ENCODE measurements at regions not wholly inside any gene's neighbourhood (a gene's known extent, or its start where the extent isn't known, plus 50 kb on each side); places are given as distances from the start of the nearest gene placed in this dataset.
"Not testable (repeated sequence)": the region's sequence is repeated elsewhere in the genome, so short reads cannot be mapped to it uniquely, and the experiment has no call there.

DNA sequence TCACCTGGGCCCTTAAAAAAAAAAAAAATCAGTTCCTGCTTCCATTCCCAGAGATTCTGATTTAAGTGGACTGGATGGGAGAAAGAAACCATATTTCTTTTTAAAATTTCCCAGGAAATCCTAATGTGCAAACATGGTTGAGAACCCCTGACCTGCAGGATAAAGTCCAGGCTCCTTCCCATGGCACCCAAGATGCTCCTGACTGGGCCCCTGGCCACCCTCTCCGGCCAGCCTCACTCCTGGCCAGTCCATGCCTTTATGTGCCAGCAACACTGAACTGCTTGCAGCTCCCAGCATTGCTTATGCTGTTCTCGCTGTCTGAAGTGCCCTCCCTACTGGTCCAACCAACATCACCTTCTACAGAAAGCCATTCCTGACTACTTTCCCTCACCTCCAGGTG, 93.9 kb downstream of the TEX35 start:
- DNase-seq (ENCODE audit: low read depth in 4 of 4, low spot score in 3 of 4), result no peak

DNA sequence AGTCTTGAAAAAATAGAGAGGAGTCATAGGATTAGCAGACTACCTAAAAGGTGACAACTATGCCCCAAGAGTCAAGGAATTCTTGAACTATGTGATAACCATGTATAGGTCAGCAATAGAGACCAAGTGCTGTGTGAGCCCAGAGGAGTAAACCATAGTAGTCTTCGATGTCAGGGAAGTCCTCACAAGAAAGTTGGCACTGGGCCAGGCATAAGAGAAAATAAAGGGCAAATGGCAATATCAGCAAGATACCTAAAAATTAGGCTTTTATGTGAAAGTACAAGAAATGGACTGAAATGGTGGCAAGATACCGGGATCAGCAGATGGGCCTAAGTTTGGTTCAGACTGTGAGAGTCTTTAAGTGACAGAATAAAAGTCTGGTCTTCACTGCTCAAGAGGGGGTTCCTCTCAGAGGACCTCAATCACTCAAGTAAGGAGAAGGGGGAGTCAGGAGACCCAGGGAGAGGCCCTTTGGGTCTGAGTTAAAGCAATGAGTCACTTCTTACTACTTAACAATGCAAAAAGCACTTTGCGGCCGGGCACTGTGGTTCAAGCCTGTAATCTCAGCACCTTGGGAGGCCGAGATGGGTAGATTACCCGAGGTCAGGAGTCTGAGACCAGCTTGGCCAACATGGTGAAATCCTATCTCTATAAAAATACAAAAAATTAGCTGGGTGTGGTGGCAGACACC, 95.0 kb downstream of the TEX35 start:
- no peak for DNase-seq (ENCODE audit: low read depth in 4 of 4, low spot score in 3 of 4)

DNA sequence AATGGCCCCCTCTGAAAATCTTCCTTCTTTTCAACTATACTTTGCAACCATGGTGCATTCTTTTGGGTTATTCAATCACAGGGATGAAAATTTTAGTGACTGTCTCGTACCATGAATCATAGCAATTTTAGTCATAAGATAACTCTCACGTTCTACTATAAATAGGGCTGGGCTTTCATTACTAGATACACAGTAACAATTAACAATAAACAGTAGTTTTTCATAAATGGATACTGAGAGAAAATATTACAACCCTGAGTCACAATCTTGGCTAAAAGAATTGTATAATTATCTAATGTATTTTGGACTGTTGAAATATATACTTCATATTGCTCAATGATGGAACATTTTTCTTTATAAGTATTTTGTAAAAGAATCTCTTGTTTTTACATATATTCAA, 96.1 kb downstream of the TEX35 start:
- no peak for DNase-seq (ENCODE audit: low read depth in 4 of 4, low spot score in 3 of 4)

DNA sequence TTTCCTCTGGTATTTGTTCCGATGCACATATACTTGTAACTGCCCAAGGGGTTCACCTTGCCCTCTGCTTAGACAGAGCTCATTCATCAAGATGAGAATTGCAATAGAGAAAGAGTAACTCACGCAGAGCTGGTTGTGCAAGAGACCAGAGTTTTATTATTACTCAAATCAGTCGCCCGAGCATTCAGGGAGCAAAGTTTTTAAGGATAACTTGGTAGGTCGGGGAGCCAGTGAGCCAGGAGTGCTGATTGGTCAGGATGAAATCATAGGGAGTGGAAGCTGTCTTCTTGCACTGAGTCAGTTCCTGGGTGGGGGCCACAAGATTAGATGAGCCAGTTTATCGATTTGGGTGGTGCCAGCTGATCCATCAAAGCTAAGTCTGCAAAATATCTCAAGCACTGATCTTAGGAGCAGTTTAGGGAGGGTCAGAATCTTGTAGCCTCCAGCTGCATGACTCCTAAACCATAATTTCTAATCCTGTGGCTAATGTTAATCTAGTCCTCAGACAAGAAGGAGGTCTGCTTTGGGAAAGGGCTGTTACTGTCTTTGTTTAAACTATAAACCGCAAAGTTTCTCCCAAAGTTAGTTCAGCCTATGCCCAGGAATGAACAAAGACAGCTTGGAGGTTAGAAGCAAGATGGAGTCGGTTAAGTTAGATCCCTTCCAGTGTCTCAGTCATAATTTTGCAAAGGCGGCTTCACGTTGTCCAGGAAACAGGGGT, 97.9 kb downstream of the TEX35 start:
- not testable (repeated sequence) for DNase-seq (ENCODE audit: low read depth in 4 of 4, low spot score in 3 of 4)

DNA sequence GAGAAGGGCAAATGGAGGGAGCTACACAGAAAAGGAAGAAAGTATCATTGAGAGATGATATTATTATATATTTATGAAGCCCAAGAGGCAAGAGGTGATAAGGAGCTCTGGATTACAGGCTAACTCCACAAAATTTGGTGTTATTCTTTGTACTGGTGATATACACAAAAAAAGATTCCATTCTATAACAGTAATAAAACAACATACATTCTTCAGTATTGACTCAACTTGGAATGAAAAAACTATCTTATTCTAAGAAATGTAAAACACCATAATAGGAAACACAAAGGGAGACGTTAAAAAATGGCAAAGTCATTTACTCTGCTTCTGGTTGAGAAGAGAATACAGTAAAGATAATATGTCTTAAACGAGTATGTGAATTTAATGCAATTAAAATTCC, 99.4 kb downstream of the TEX35 start:
- no peak for DNase-seq (ENCODE audit: low read depth in 4 of 4, low spot score in 3 of 4)

DNA sequence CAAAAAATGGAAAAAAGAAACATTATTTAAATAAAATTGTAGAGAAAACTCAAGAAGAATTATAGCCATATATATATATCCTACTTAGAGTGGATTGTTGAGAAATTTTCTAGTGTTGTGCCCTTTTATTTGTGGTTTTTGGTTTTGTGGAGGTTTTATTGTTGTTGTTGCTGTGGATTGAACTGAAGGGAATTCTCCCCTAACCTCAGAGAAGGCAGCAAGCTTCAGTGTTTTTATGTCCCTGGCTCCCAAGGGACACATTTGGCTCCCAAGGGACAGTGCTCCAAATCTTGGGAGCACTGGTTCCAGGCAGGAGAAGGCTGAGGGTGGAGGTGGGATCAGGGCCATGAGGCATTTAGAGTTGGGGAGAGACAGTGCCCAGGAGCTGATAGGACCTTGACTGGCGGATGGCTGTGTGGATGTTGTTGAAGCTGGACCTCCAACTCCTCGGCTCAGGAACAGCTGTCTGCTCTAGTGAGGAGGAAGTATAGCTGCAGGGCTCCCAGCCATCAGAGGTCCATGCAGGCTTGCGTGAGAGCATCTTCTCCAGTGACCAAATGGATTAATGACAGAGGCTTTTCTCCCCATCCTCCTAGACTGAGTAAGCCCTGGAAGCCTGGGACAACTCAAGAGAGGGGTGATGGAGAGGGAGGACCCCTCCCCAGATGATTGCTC, 100.5 kb downstream of the TEX35 start:
- no peak for DNase-seq (ENCODE audit: low read depth in 4 of 4, low spot score in 3 of 4)

DNA sequence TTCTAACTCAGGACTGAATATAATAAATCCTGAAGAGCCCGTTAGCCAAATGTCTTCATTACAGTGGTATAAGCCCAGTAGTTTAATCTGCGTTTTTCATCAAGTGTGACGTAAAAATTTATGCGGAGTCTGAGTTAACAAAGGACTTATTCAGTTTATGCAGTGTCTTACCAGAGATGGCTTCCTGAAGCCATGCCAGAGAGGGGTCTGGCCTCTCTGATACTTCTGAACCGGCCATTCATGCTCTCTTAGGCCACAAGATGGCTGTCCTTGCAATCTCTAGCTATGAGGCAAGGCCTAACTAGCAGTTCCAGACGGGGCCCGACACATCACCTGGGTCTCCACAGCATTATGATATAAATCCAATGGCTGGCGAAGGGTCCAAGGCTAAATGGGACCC, 101.4 kb downstream of the TEX35 start:
- DNase-seq (ENCODE audit: low read depth in 4 of 4, low spot score in 3 of 4), result no peak

DNA sequence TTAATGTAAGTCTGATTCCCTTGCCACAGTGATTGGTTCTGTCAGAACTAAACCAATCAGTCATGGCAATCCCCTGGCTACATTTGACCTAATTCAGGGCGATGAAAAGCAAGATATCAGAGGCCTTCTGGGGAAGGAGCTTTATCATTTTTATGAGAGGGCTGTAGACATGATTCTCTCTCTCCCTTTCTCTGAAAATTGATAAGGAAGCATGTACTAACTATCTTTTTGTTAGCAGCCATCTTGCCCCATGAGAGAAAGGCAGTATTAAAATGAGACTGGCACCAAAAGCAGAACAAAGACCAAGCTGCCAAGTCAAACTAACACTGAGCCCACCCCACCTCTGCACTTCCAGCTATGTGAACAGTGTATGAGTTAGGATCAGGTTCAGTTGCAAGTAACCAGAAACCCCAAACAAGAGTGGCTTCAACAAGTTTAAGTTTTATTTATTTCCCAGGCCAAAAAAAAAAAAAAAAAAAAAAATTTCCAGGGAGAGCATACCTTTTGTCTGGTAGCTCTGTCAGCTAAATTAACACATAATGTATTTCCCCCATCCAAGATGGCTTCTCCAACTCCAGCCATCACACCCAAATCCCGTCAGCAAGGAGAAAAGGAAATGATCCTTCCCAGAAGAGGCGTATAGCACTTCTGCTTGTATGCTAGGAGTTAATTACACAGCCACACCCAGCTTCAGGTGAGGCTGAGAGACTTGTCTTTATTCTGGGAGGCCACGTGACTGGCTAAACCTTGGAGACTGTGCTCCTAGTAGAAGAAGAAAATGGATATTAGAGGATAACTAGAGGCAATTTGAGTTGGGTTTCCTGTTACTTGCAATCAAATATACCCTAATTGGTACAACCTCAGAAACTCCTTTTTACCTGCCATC, 105.8 kb upstream of the RALGPS2 start:
- no peak for DNase-seq (ENCODE audit: low read depth in 4 of 4, low spot score in 3 of 4)

DNA sequence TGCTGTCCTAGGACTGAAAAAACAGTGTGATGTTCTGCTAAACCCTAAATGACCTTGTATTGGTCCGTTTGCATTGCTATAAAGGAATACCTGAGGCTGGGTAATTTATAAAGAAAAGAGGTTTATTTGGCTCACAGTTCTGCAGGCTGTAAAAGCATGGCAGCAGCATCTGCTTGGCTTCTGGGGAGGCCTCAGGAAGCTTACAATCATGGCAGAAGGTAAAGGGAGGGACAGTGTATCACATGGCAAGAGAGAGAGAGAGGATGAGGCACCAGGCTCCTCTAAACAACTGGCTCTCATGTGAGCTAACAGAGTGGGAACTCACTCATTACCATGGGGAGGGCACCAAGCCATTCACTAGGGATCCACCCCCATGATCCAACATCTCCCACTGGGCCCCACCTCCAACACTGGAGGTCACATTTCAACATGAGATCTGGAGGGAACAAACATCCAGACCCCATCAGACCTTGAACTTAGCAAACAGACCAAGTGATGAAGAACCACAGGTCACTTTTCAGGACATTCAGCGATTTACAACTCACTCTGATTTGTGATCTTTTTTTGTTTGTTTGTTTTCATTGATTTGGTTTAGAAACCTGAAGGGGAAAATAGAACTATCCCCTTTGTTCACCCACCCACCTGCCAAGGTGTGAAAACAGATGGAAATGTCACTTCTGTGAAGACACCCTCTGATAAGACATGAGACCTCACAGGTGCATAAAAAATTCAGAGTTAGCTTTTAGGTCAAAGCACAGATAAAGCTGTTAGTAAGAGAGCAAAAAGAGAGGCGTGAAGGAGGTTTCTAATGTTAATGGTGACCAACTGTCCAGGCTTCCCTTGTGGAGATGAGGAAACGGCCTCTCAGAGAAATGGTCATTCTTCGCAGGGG, 104.2 kb upstream of the RALGPS2 start:
- DNase-seq (ENCODE audit: low read depth in 4 of 4, low spot score in 3 of 4), result no peak

DNA sequence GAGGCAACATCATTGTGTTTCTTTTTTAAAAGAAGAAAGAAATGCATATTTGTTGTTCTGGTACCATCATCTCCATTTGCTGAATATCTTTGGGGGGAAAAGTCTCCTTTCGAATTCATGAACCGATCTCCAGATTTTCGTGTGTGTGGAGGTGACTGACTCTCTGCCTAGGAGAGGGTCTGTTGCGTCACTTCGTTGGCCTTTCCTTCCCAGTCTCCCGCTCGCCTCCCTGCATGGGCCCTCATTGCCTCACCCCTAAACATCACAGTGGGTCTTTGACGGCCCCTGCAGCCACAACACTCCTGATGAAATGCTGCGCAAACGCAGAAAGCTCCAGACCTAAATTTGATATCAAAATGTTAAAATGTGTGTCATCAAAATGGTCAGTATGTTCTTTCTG, 103.2 kb upstream of the RALGPS2 start:
- DNase-seq (ENCODE audit: low read depth in 4 of 4, low spot score in 3 of 4), result no peak

DNA sequence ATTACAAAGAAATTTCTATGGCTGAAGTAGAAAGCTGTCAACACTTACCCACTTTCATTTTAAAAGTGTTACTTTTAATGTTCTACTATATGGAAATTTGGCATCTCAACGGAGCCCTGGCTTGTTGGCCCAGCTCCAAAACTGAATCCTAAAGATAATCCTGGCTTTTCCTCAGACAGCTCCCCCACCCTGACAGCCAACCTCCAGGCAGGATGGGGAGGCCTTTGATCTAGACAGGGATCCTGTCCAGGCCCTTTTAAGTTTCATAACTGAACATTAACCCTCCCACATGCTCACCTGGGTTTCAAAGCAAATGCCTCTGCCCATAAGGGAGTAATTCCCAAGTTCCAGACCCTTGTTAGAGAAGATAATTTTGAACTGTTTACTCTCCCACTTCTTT, 99.3 kb upstream of the RALGPS2 start:
- DNase-seq (ENCODE audit: low read depth in 4 of 4, low spot score in 3 of 4), result no peak

DNA sequence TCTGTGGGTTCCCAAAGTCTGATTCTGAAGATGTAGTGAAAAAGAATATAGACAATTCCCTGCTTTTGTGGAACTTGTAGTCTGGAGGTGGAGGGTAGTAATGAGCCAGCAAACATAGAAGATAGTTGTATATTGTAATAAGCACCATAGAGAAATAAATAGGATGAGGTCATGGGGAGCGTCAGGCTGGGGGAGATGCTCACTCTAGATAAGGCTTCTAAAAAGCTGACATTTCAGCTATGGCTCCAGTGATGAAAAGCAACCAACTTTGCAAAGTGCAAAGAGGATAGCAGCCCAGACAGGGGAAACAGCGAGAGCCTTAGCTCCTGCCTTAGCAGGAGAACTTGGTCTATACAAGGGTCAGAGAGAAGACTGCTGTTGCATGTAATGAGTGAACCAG, 98.0 kb upstream of the RALGPS2 start:
- no peak for DNase-seq (ENCODE audit: low read depth in 4 of 4, low spot score in 3 of 4)

DNA sequence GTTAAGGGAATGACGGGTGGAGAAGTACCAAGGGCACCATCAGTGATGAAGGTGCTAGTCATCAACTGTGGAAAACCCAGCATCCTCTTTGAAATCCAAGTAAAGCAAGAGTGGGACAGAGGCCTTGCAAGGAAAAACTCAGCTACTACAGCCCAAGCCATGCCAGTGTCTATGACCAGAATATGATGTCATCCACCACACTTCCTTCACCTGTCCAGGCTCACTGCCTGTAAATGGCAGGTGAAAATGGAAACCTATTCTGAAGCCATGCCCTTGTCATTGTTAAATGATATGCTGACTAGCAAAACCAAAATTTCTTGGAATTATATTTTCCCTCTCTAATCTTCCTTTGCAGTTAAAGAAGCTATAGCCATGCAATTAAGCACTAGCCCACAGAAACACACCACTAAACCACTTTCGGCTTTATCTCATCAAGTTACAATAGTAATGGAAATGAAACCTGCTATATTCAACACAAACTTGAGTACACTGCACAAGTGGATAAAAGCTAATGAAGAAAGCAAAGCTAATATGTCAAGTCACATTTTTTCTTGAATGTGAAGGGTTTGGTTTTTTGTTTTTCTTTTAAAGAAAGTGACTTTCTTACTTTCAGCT, 96.3 kb upstream of the RALGPS2 start:
- no peak for DNase-seq (ENCODE audit: low read depth in 4 of 4, low spot score in 3 of 4)

DNA sequence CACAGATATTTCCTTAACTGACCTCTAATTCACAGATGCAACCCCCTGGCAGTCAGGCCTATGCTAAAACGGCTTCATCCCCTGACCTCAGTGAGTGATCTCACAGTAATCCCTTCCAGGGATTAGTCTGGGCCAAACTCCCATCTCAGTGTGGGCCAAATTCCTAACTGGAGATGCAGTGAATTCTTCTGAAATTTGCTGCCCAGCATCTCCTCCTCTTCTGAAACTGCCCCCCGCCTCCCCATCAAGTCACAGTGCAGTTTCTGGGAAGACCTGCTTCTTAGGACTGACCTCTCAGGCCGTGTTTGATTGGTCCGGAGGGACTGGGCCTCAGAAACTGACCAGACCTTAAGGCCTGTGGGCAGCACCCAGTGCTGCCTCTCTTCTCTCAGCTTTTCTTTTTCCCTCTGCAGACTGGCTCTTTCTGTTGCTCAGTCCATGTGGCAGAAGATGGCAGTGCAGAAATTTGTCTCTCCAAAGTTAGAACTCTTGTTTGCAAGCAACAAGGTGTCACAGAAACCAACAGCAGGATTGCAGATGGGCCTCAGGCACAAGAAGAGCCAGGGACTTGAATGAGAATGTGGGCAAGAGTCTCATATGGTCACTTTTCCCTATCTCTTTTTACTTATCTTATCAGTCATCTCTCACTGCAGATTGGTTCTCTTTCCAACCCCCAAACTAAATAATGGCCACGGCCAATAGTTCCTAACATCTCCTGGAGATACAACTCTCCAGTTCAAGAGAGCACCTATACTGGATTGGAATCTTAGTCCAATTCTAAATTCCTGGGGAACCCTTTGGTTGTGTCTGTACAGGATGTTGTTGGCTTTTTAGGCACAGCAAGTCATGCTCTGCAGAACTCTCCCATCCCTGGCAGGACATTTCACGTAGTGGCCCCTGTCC, 95.5 kb upstream of the RALGPS2 start:
- no peak for DNase-seq (ENCODE audit: low read depth in 4 of 4, low spot score in 3 of 4)

DNA sequence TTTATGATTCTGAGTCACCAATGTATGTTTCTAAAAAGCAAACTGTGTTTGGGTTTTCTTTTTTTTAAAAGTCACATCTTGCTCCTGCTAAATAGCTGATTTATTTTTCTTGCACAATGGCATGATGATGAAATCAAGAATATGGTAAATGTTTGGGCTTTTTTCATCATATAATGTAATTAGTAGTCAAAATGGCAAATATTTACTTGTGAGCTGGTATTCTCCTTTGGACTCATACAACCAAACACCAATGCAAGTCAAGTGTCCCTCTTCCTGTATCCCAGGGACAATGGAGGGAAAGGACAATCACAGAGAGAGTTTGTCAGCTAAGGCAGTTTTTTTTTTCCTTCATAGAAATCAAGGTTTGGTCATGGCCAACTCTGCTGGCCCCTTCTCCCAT, 94.6 kb upstream of the RALGPS2 start:
- no peak for DNase-seq (ENCODE audit: low read depth in 4 of 4, low spot score in 3 of 4)

DNA sequence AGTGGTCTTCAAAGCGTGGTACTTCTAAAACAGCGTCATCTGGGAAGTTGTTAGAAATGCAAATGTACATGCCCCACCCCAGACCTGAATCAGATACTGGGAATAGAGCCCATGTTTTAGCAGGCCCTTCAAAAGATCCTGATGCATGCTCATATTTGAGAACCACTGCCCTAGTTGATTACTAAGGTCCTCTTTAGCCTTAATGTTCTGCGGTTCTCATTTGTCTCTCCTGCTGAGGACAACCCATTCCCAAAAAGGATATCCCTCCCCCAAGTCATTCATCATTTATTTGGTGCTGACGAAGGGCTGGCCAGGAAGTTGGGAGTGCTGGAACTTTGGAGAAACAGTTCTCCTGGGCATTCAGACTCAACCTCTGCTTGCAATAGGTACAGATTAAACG, 92.4 kb upstream of the RALGPS2 start:
- no peak for DNase-seq (ENCODE audit: low read depth in 4 of 4, low spot score in 3 of 4)

DNA sequence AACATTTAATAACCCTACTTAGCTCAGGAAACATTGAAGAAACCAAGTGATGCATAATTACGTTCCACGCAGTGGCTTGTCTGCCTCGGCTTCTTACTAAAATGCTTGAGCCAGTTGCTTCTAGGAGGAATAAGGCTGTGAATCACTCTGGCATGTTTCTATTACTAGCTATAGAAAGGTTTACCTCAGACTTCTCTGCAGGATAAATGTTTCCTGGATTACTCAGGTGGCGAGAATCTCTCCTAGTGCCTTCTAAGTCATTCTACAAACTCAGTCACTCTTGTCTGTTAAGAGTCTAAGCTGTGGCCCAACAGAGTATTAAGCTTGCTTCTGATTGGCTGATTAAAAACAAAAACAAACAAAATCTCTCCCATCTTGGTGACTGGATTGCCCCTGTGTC, 92.0 kb upstream of the RALGPS2 start:
- DNase-seq (ENCODE audit: low read depth in 4 of 4, low spot score in 3 of 4), result no peak

DNA sequence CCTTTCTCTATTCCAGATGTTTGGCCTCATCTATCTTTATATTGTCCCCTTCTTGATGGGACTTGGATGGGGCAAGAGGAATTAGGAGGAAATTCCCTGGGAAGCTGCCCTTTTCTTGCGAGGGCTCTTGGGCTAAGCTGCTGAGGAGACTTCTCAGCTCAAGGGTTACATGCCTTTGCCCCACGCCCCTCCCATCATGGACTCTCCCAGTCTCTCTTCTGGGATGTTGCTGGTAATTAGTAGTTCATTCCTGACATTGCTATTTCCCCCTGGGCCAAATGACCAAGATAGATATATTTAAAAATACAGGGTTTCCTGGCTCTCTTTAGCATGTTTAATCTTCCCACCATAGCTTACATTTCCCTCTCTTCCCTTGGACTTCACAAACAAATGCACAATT, 90.6 kb upstream of the RALGPS2 start:
- no peak for DNase-seq (ENCODE audit: low read depth in 4 of 4, low spot score in 3 of 4)

DNA sequence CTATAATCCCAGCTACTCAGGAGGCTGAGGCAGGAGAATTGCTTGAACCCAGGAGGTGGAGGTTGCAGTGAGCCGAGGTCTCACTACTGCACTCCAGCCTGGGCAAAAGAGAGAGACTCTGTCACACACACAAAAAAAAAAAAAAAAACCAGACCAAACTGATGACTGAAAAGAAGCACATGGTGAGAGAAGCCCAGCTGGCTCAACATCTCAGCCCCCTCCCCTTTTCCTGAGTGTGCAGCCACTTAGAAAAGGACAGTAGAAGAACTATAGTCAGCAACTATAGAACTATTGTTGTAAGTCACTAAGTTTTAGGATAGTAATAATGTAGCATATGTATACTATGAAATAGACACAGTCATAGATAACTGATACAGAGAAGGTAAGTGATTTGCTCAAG, 87.2 kb upstream of the RALGPS2 start:
- no peak for DNase-seq (ENCODE audit: low read depth in 4 of 4, low spot score in 3 of 4)
